Activated effector memory CD4-positive, alpha-beta T cell treated with anti-CD3 and anti-CD28 coated beads, Interleukin-2, amount 50 U/mL, for 16 hours (primary cell): ENCODE measurements at regions not wholly inside any gene's neighbourhood (a gene's known extent, or its start where the extent isn't known, plus 50 kb on each side); places are given as distances from the start of the nearest gene placed in this dataset.

ENCODE experiments used
- DNase-seq: peaks from one replicate; pipeline ENCODE4 v3.0.0-alpha.2; 2020

DNA sequence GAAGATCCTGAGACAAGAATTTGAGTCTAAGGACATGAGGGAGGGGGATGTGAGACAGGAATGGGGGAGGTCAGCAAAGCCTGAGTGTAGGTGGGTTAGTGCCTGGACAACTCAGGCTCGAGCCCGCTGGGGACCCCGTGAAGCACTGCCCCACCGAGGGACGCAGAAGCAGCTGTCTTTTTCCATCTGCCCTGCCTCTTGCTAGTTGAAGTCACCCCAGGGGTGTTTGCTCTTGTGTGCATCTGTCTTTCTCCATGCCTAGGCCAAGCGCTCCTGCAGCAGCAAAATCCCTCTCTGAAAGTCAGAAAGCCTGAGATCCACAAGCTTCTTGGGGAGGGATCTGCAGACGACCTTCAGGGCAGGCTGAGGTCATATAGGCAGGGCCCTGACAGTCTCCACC, 79.0 kb upstream of the CELF2 start:
- DNase-seq, result no peak

DNA sequence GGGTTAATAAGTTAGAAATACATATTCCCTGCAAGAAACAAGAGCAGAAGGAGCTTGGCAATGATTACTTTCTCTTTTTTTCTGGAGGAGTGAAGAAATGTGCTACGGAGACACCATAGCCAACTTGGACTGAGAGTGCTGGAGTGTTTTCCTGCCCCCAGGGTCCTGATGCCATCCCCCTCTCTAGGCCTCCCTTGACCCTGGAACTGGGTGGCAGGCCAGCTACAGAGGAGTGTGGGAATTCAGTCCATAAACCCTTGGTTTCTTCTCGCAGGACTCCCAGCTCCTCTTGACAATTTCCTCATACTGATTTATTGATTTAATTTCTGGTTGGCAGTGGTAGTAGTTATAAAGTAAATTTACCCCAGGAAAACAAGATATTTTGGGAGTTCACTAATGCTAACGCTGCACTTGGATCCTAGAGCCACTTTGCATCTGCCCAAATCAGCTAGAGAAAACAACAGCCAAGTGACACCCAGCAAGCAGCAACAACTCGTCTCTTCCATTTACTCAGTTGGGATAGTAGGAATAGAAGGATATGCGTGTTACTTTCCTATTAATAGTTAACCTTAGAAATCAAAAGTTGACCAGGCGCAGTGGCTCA, 76.4 kb upstream of the CELF2 start:
- no peak for DNase-seq

DNA sequence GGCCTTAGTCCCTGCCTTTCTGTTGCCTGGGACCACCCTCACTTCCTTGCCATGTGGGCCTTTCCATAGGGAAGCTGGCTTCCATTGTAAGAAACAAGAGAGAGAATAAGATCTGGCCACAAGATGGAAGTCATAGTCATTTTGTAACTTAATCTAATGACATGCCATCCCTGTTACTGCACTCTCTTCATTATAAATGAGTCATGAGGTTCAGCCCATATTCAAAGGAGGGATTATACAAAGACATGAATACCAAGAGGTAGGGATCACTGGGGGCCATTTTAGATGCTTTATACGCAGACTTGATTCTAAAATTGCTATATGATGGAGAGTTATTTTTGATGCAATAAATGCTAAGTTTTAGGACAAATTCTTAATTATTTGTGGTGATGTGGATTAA, 75.2 kb upstream of the CELF2 start:
- DNase-seq, result no peak

DNA sequence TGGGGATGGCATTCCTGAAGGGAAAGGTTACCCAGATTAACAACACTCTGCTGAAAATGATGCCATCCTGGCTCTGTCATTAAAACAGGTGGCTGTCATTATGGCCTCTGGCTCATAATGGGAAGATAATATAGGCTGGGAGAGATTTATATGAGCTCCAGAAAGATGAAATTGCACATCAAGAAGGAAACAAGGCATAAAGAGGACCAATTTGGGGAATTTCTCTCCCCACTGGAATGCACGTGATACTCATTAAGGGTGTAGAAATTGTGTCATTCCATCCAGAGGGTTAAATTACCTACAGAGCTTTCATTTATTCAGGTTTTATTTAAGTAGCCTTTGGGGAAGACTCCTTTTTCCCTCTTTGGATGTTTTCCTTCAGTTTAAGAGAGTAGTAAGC, 71.6 kb upstream of the CELF2 start:
- DNase-seq, result no peak

DNA sequence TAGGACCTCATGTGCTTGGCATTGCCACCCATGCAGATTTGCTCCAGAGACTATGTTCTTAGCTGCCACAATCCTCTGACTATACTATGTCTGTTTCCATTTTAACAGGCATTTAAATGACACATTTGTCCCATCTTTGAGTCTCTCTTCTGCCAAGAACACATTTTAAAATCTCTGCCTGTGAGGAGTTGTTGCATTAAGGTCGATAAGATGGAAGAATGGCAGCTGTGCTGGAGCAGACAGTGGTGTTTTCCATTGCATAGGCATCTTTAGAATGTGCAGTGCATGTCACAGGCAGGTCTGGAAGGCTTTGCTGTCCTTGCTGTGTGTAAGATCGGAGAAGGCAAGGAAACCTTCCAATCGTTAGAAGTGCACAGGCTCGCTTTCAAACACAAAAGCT, 70.9 kb upstream of the CELF2 start:
- no peak for DNase-seq

DNA sequence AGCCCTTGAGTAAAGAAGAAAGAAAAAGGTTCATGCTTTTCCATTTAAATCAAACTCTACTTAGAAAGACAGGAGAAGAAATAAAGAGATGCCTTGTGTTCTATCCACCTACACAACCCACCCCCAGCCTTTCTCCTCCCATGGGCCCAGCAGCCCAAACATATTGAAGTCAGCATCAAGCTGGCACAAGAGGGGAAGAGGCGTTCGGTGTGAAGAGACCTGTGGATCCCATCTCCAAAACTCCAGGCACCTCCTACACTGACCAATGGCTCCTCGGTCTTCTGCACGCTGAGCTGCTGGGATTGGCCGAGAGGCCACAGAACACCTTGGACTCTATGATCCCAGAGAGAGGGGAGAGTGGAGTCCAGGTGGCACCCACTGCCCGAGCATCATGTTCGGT, 66.0 kb upstream of the CELF2 start:
- no peak for DNase-seq

DNA sequence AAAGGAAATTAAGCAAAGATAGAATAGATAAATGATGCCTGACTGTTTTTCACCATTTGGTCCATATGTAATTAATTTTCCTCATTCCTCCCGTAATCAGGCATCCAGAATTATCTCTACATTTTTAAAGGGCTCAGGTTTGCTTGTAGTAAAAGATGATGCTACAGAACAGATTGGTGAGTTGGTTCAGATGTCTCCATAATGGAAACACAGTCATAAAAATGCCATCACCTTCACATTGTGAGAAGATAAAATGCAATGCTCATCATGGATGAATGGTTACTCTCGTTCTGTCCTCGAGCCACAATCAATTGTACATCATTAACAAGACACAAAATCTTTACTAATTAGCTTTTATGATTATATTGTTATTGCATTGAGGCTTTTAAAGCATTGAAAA, 64.9 kb upstream of the CELF2 start:
- no peak for DNase-seq

DNA sequence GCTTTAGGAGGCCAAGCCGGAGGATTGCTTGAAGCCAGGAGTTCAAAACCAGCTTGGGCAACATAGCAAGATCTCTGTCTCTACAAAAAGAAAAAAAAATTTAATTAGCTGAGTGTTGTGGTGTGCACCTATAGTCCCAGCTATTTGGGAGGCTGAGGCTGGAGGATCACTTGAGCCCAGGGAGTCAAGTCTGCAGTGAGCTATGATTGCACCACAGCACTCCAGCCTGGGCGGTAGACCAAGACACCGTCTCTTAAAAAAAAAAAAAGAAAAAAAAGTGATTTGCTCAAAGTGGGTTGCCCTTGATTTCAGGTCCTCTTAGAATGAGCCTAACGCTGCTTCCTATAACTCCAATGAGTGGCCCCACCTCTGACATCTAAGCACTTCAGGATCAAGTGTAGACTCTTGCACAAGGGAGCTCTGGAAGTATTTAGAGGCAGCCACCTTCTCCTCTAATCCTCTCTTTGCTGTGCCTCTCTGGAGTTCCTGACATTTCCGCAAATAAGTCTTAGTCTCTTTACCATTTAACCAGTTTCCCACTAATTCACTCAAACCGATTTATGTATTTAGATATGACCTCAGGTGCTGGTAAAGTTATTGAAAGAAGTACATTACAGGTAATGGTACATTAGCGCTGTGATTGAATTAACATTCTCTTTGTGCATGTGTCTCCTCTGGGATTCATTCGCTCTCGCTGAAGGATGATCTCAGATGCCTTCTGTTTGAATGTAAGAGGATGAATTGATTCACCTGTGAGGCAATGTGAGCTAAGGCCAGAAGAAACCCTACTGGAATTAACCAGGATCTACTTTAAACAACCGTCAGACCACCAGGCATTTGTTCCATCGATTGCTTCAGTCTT, 60.8 kb upstream of the CELF2 start:
- no peak for DNase-seq

DNA sequence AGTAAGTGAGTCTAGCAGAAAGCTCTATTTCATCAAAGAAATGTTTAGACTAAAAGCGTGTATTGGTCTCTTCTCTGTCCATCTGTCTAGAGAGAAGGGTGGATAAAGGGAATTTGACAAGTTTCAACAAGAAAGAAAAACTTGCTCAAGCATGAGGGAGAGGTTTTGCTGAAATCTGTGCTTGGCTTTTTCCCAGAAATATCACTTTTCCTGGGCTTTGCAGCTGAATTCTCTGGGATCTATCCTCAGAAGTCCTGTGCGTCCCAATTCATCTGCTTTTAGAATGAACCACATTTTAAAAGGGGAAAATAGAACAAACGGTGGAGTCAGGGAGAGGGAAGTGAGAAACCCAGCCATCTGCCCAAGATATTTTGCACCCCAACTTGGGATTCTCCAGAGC, 59.6 kb upstream of the CELF2 start:
- no peak for DNase-seq

DNA sequence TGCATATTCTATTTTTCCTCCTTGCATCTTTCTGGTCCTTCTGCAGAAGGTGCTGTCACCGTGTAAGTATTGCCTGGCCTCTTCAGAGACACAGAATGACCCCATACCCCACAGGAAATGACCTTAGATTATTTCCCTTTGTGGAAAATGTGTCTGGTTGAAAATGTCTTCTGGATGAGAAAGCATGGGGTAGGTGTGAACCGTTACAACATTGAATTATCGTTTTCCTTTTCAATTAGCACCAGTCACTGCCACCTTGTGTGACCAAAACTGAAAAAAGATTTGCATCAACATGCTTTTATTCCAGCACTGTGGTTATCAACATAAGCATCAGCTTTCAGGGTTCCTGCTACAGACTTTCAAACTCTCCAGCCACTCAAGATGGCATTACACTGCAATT, 58.0 kb upstream of the CELF2 start:
- no peak for DNase-seq

DNA sequence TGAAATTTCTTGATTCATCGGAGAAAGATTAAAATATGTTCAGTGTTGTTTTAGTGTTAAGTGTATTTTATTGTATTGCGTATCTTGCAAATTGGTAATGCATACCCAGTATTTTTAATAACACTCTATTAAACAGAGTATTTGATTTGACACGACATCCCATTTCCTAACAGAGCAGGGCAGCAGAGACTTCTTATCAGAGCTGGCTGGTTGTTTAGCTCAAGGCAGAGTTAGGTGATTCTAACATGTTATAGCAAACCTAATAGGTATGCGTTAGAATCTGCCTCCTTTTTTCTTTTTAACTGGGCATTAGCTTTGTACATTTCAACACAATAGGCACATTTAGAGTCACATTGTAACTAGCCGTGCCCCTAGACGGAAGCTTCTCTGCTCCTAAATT, 57.1 kb upstream of the CELF2 start:
- no peak for DNase-seq

DNA sequence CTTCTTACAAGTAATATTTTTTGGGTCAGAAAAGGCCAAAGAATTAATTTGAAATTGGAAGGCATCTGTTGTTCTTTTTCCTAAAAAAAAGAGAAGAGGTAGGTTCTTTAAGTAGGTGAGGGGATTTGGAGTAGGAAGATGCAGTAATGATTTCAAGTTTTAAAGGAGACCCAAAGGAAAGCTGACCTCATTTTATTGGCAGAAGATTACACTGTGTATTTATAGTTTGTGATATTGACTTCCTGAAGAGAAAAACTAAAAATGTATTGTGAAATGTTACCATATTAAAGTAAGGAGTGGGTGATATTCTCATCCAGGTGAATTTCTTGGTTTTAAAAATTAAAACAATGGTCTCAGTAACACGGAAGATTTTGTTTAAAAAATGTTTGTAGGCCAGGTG, 56.6 kb upstream of the CELF2 start:
- DNase-seq, result no peak

DNA sequence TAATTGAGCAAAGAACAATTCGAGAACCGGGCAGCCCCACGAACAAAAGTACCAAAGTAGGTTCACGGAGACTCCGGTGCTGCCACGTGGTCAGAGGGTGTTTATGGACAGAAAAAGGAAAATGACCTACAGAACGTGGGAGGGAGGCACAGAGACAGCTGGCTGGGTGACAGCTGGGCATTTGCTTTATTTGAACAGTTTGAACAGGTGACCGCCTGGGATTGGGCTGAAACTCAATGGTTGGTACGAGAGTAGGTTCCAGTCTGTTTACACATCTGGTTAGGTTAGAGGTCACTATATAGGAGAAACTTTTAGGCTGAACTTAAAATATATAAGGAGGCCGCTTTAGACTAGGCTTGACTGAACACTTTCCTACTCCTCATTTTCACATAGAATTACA, 50.6 kb upstream of the CELF2 start:
- no peak for DNase-seq

DNA sequence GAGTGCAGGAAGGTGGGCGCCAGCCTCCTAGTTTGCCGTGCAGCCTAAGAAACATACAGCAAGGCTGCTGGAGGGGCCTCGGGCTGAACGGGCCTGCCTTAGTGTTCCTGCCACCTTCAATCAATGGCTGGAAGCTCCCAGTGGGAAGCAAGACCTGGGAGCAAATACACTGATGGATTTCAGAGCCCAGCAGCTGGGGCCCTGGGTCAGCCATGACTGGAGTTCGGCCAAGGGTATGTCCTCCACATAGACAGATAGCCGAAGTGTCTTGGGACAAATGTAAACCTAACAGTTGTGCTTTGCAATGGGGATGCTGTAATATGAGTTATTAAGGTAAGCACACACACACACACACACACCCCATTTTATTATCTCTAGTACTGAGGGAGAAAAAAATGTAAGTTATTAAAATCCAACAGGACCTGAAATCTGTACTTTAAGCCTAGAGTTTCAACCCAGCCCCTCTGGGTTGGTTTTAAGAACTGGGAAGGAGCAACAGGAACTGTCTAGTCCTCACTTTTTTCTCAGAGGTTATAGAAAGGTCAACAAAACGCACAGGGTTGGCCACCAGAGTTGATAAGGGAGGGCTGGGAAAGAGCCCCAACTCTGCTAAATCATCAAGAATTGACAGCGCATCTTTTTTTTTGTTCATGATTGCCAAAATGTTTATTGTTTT, 50.0 kb upstream of the CELF2 start:
- no peak for DNase-seq
